Sigmoid colon (tissue), 4 donors: ENCODE measurements at regions not wholly inside any gene's neighbourhood (a gene's known extent, or its start where the extent isn't known, plus 50 kb on each side); places are given as distances from the start of the nearest gene placed in this dataset.

Experiments
- CTCF ChIP-seq, 4 experiments: fragments of 450-650 bp in 3 of 4; fragments of 200-600 bp in 1 of 4; IDR thresholded peaks; one replicate each; pipeline ENCODE4 v1.5.1; 2016 to 2019; ENCODE audit warnings: antibody characterized with exemption in 4 of 4, mild to moderate bottlenecking in 3 of 4, moderate library complexity in 2 of 4
- EP300 ChIP-seq, 4 donors: sonication (generic); formaldehyde crosslinking; IDR thresholded peaks; one replicate each; pipeline ENCODE4 v1.6.1; 2017; ENCODE audit warnings: antibody characterized with exemption in 4 of 4
- POLR2A ChIP-seq, 2 donors: fragments of 450-650 bp; IDR thresholded peaks; one replicate each; pipeline ENCODE4 v1.6.1; 2016; ENCODE audit warnings: antibody characterized with exemption in 2 of 2, mild to moderate bottlenecking in 2 of 2, moderate library complexity in 2 of 2
- POLR2AphosphoS5 ChIP-seq, 4 donors: sonication (generic); formaldehyde crosslinking; IDR thresholded peaks; one replicate each; pipeline ENCODE4 v1.6.1; 2017; ENCODE audit warnings: antibody characterized with exemption in 4 of 4

GRCh38 chr21:35197191-35197590 lies 148.1 kb upstream of the RUNX1 start:
- TF ChIP-seq CTCF (IDR thresholded peaks at IDR 0.05) = no peak
- TF ChIP-seq EP300 (IDR thresholded peaks at IDR 0.05) = no peak
- TF ChIP-seq POLR2A (IDR thresholded peaks at IDR 0.05) = no peak
- TF ChIP-seq POLR2AphosphoS5 (IDR thresholded peaks at IDR 0.05) = no peak
